Heart right ventricle (tissue), 16 donors: ENCODE measurements at regions not wholly inside any gene's neighbourhood (a gene's known extent, or its start where the extent isn't known, plus 50 kb on each side); places are given as distances from the start of the nearest gene placed in this dataset.
"Not testable (repeated sequence)": the region's sequence is repeated elsewhere in the genome, so short reads cannot be mapped to it uniquely, and the experiment has no call there.

Experiments used
- ATAC-seq, 8 donors: fragments of 200-7000 bp; cut with Tn5 transposase; one replicate each; pipeline ENCODE4 v1.9.1; 2020; ENCODE audit warnings: mild to moderate bottlenecking in 8 of 8, moderate library complexity in 8 of 8, moderate number of reproducible peaks in 1 of 8
- DNase-seq, 2 donors: peaks; one replicate each; pipeline ENCODE4 v3.0.0-alpha.2; 2020
- H3K27ac ChIP-seq, 10 donors: fragments of 200-600 bp; sonication (generic) in 2 of 10; one replicate each; pipeline versions ENCODE4 v1.5.0 to v1.8.0; 2020 to 2022; ENCODE audit warnings: mild to moderate bottlenecking in 3 of 10
- H3K27me3 ChIP-seq, 7 donors: fragments of 200-600 bp; one replicate each; pipeline ENCODE4 v1.8.0; 2021 to 2022; ENCODE audit warnings: mild to moderate bottlenecking in 2 of 7
- H3K36me3 ChIP-seq, 9 donors: fragments of 200-600 bp; sonication (generic) in 1 of 9; one replicate each; pipeline versions ENCODE4 v1.5.0 to v1.8.0; 2020 to 2022; ENCODE audit warnings: mild to moderate bottlenecking in 2 of 9
- H3K4me1 ChIP-seq, 9 donors: fragments of 200-600 bp; sonication (generic) in 1 of 9; one replicate each; pipeline versions ENCODE4 v1.5.0 to v1.8.0; 2020 to 2022; ENCODE audit warnings: mild to moderate bottlenecking in 4 of 9
- H3K4me3 ChIP-seq, 10 donors: fragments of 200-600 bp; sonication (generic) in 2 of 10; one replicate each; pipeline versions ENCODE4 v1.5.0 to v1.8.0; 2020 to 2022; ENCODE audit warnings: mild to moderate bottlenecking in 7 of 10, moderate library complexity in 2 of 10
- H3K9me3 ChIP-seq, 11 donors: fragments of 200-600 bp in 10 of 11; sonication (generic) in 2 of 11; one replicate each; pipeline versions ENCODE4 v1.5.0 to v1.8.0; 2013 to 2022; ENCODE audit warnings: mild to moderate bottlenecking in 2 of 11, control low read depth in 1 of 11, moderate library complexity in 1 of 11
- CTCF ChIP-seq, 9 donors: fragments of 200-600 bp; sonication (generic) in 2 of 9; IDR thresholded peaks; one replicate each; pipeline versions ENCODE4 v1.5.0 to v1.8.0; 2021 to 2022; ENCODE audit warnings: antibody characterized with exemption in 9 of 9, mild to moderate bottlenecking in 5 of 9, moderate library complexity in 1 of 9
- WGBS, 2 donors: extraction: QIAGEN DNeasy Blood & Tissue Kit; methylation state at CpG; one replicate each; pipeline ENCODE4 v1.1.7; 2013; ENCODE audit warnings: inconsistent platforms in 1 of 2; 5-methylcytosine and 5-hydroxymethylcytosine counted together
- intact Hi-C, 10 donors: fragments of 100-400 bp; cut with DNase I; formaldehyde crosslinking; loops; one replicate each; pipeline versions ENCODE4 v1.11.1 to v1.14.2; 2022
- donor health status: Arrhythmogenic right ventricular cardiomyopathy.
- donor health status: ischemic (EF 13 %, LVEDD 7.1; RV severe dilation, severe dysfunction).
- donor health status: healthy with polysubstance abuse.
- donor health status: DM: no; HTN: yes; CAD: no.
- donor health status: DM: no; HTN: no; CAD: no.
- donor health status: ischemic (EF 25% LVEDD 6.9; RV normal size, moderate dysfunction).
- donor health status: ischemic (EF 25% LVEDD 5.7; RV mildly dilated, moderate dysfunction).
- donor health status: healthy.
- donor health status: DM: yes; HTN: yes; CAD: no.
- donor health status: Ischemic cardiomyopathy.
- donor health status: ischemic (EF 35%, LVEDD 5.7; RV mildly dilated, moderate dysfunction).
- donor health status: nonischemic (EF 11% LVEDD 7.7; RV severe dilation, severe dysfunction).
- donor health status: DM: yes; HTN: yes; CAD: no.
- donor health status: PGD.
- donor health status: ischemic (EF 29% LVEDD 5.4; RV normal size, mild dysfunction).
- donor health status: nonischemic (EF 23%, LVEDD 6.1; RV moderate dilation, normal function).

GRCh38 chr22:34812631-34813030, 253.3 kb upstream of the ISX start:
- no peak overlapping the region for H3K4me3 ChIP-seq
- peaks cover 0 to 3% (median 0%) of the 10 kb centered on the region in 11 donors for H3K9me3 ChIP-seq
- TF ChIP-seq CTCF (IDR thresholded peaks at IDR 0.05) = no peak
- H3K27me3 ChIP-seq = peaks cover 0 to 15% (median 0%) of the 10 kb centered on the region in 7 donors
- no peak overlapping the region for H3K27ac ChIP-seq
- DNase-seq (no peak), ATAC-seq (no peak)
- no peaks in the 10 kb centered on the region for H3K36me3 ChIP-seq
- H3K4me1 ChIP-seq = no peaks in the 10 kb centered on the region
- intact Hi-C loops = loop anchor here in 1 of 10 donors (10.0 kb wide), 1 partner anchor 62 kb away; no protein-coding TSS in a partner anchor
- WGBS, 2 donors = 75 to 85% methylated on average over 1 of the region's 1 CpG

- 44% methylated on average over 2 of the region's 2 CpGs for WGBS, 2 donors
- intact Hi-C loops = loop anchor here in 1 of 10 donors (10.0 kb wide), 1 partner anchor 60 kb away; no protein-coding TSS in a partner anchor
- Histone ChIP-seq H3K27ac (no peak overlapping the region), H3K36me3 (no peaks in the 10 kb centered on the region), H3K27me3 (peaks cover 0 to 15% (median 0%) of the 10 kb centered on the region in 7 donors), H3K4me3 (no peak overlapping the region), H3K4me1 (no peaks in the 10 kb centered on the region), H3K9me3 (peaks cover 0 to 3% (median 0%) of the 10 kb centered on the region in 11 donors)
- ATAC-seq = no peak
- no peak for DNase-seq
- no peak for TF ChIP-seq CTCF (IDR thresholded peaks at IDR 0.05)
Measured at GRCh38 chr22:34814260-34815025, 251.5 kb upstream of the ISX start.

GRCh38 chr22:34829485-34829884, 236.5 kb upstream of the ISX start:
- Histone ChIP-seq H3K27ac (no peak overlapping the region), H3K4me3 (no peak overlapping the region), H3K27me3 (no peaks in the 10 kb centered on the region), H3K9me3 (peaks cover 0 to 7% (median 0%) of the 10 kb centered on the region in 11 donors), H3K36me3 (no peaks in the 10 kb centered on the region), H3K4me1 (peaks cover 0 to 7% (median 0%) of the 10 kb centered on the region in 9 donors)
- intact Hi-C loops = loop anchor here in 1 of 10 donors (10.0 kb wide), 1 partner anchor 1735 kb away; no protein-coding TSS in a partner anchor
- DNase-seq = no peak
- 89 to 95% methylated on average over 3 of the region's 3 CpGs for WGBS, 2 donors
- ATAC-seq = no peak
- no peak for TF ChIP-seq CTCF (IDR thresholded peaks at IDR 0.05)

- no peak for ATAC-seq
- 68 to 70% methylated on average over 4 of the region's 4 CpGs for WGBS, 2 donors
- H3K27ac ChIP-seq = no peak overlapping the region
- DNase-seq = no peak
- no peaks in the 10 kb centered on the region for H3K36me3 ChIP-seq
- H3K4me1 ChIP-seq = no peaks in the 10 kb centered on the region
- no peaks in the 10 kb centered on the region for H3K9me3 ChIP-seq
- TF ChIP-seq CTCF (IDR thresholded peaks at IDR 0.05) = no peak
- intact Hi-C loops = no loop called here
- no peaks in the 10 kb centered on the region for H3K27me3 ChIP-seq
- H3K4me3 ChIP-seq = no peak overlapping the region
Measured at GRCh38 chr22:34834059-34834458, 231.9 kb upstream of the ISX start.

GRCh38 chr22:34834541-34834940, 231.4 kb upstream of the ISX start:
- WGBS, 2 donors = 67 to 75% methylated on average over 3 of the region's 3 CpGs
- H3K4me3 ChIP-seq, H3K4me1 ChIP-seq, H3K27ac ChIP-seq, H3K9me3 ChIP-seq, H3K36me3 ChIP-seq, ATAC-seq, DNase-seq, H3K27me3 ChIP-seq, intact Hi-C loops: not testable (repeated sequence)
